K562 (cell line): ENCODE measurements at regions not wholly inside any gene's neighbourhood (a gene's known extent, or its start where the extent isn't known, plus 50 kb on each side); places are given as distances from the start of the nearest gene placed in this dataset.

Experiments
- HIVEP1 ChIP-seq: fragments of 250-450 bp; sonication (Bioruptor Pico); IDR thresholded peaks from 2 replicates; pipeline ENCODE4 v1.4.0; 2020; ENCODE audit warnings: mild to moderate bottlenecking
- TEAD4 ChIP-seq, 2 experiments: sonication (generic) in 1 of 2; formaldehyde crosslinking in 1 of 2; IDR thresholded peaks; 2 replicates each; pipeline versions ENCODE4 v1.6.1 to v1.8.0; 2012 to 2022; ENCODE audit warnings: borderline replicate concordance in 1 of 2, inconsistent platforms in 1 of 2, low read length in 1 of 2, mild to moderate bottlenecking in 1 of 2, missing genetic modification reagents in 1 of 2
- ZBTB8A ChIP-seq: fragments of 450-650 bp; IDR thresholded peaks from 2 replicates; pipeline ENCODE4 v1.6.1; 2018; ENCODE audit warnings: mild to moderate bottlenecking, moderate library complexity; ENCODE audit not compliant: partially characterized antibody

DNA sequence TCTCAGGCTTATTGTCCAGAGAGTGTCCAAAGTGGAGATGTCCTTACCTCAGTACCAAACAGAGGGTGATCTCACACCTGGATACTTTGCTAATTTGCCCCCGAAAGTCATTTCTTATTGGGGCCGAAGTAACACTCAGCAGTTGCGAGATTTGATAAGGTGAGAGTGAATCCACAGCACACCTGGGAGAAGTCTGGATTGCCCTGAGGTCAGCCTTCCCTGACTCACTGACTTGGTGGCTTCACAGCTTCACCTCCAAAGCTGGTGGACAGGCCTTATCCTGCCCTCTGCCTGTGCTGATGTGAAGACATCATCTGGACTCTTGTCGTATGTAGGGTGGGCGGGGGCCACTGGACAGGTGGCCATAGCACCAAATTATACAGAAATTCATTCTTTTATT lies 101.9 kb upstream of the ARMC2 start:
- TF ChIP-seq ZBTB8A (no peak), HIVEP1 (CRISPR knock-in tag) (no peak), TEAD4 (IDR thresholded peaks at IDR 0.05; ENCODE audit: low read length) (no peak), TEAD4 (CRISPR knock-in tag; IDR thresholded peaks at IDR 0.05; ENCODE audit: borderline replicate concordance) (no peak)
